Fibroblast of skin of left biceps (primary cell): ENCODE measurements at regions not wholly inside any gene's neighbourhood (a gene's known extent, or its start where the extent isn't known, plus 50 kb on each side); places are given as distances from the start of the nearest gene placed in this dataset.
"Not testable (repeated sequence)": the region's sequence is repeated elsewhere in the genome, so short reads cannot be mapped to it uniquely, and the experiment has no call there.

ENCODE experiments used
- DNase-seq, 2 experiments: peaks; one replicate each; pipeline ENCODE4 v3.0.0-alpha.2; 2013; ENCODE audit warnings: low read depth in 2 of 2

DNA sequence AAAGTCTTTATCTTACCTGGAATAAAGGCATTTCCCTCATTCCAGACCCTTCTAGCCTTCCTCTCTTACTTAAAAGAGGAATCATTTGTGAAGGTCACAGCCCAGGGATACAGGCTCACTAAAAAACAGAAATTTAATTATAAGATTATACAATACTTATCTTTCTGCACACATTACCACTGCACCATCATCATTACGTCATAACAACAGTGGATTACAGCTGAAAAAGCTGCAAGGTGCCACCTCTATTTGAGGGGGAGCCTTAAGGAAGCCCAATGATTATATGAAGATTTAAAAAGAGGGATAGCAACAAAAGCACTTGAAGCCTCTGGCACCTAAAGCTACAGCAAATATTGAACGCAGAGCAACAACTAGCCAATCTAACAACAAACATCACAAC is 452.9 kb upstream of the EYS start:
- DNase-seq: no peak

DNA sequence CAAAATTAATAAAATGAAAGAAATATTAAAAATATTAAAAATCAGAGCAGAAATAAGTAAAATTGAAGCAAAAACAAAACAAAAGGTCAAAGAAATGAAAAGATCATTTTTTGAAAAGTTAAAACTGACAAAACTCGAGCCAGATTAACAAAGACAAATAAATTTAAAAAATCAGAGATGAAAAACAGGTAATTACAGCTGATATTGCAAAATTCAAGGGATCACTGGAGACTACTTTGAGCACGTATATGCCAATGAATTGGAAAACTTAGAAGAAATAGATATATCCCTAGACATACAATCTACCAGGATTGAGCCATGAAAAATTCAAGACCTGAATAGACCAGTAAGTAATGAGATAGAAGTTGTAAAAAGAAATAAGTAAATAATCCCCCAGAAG is 446.2 kb upstream of the EYS start:
- DNase-seq: no peak

DNA sequence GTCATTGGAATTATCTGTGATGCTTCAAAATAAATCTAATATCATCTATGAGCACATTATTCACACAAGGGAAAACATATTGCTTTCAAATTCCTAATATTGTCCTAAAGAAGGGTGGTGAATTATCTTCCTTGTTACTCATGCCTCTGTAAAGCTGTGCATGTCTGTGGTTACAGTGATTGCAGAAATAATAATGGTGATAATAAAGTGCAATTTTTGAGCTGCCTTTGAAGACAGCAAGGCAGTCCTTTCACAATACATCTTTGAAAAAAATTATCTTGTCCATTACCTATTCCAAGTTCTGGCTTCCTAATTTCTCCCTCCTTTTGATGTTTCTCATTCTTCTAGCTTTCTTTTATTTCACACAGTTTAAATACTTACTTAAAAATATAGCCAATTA is 442.1 kb upstream of the EYS start:
- no peak for DNase-seq

DNA sequence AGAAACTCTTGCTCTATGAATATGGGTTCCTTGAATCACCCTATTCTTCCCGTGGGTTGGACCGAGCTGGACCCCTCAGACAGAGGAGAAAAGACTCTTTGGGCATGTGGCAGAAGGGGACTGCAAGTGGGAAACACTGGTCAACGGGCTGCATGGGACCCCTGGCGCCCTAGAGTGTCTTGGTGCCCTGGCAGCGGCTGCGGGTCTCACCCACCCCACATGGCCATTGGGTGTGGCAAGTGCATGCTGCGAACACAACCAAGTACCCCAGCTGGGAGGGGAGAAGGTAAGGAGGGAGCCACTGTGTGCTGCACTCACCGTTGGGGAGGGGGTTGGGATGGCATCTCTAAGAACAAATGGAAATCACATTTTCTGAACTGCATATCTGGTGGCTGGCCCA is 438.8 kb upstream of the EYS start:
- no peak for DNase-seq

DNA sequence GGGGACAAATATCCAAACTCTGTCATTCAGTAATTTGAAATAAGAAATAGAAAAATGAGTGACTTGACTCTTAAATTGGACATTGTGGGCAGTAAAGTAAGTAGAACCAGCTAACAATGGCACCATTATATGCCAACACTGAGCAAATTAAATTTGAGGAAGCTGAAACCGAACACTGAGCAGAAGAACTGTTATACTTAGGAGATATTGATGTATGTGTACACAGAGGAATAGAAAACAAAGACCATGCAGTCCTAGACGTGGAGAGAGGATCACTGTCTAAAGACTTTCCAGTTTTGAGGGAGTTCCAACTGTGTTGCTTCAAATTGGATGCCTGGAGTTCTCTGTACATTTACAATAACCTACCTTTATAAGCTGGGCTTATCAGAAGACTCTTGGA is 427.0 kb upstream of the EYS start:
- no peak for DNase-seq

DNA sequence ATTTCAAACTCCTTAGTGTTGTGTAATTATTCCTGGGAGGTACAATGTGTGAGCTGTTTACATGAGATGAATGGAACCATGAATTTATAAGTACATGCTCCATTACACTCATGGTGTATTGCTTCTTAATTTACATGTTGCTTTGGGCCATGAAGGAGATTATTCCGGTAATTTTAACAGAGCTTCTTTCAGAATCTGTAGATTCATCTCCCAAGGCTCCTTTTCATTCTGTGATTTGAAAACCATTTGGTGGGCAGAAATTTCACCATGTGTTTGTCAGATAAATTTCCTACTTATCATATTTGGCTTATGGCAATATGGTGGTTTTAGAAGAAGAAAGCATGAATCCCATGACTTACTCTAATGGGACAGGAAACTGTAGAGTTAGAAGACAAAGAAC is 421.6 kb upstream of the EYS start:
- DNase-seq: no peak

DNA sequence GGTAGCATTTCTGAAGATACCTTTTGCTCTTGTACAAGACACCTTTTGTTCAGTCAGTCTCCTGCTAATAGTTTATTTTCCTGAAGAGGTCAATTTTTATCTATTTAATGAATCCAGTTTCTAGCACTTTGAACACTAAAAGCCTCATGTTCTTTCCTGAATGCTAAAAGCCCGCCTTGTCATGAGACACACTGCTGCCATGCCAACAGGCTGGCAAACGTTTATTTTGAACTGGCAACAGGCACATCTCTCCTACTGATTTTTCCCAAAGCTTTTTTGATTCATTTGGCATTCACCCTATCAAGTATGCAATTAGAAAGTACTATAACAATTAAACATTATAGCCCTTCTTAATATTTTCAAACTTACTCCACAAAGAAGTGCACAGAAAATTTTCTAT is 421.2 kb upstream of the EYS start:
- DNase-seq: no peak

DNA sequence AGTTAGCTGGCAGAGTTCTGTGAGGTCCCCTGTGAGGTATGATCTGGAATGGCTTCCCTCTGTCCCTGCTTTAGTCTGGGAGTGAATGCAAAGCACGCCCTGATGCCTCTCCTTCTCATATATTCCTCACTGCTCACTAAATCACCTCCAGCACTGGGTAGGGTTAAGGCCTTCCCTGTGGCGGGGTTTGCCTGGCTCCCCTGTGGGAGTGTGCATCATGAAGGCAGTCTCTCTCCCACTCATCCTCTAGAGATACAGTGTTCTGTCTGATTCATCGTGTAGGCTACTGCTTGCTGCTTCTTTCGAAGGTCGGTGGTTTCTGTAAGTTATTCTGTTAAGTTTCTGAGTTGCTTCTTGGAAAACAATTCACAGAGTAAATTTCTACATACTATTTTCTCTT is 420.0 kb upstream of the EYS start:
- no peak for DNase-seq

DNA sequence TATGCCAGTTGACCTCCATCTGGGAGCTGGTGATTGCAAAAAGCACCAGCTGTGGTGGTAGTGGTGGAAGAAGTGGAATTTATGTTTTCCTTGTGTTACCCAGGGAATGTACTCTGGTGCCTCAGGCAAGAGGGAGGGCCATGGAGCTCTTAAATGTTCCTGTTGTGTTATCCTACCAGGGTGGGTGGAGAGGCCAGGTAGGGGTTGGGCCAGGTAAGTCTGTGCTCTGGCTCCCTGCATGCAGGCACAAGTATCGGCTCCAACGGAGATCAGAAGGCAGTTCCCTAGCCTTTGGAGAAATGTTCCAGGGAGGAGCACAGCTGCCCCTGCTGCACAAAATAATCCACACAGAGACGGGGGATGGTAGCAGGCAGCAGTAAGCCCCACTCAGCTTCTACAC is 419.3 kb upstream of the EYS start:
- no peak for DNase-seq

DNA sequence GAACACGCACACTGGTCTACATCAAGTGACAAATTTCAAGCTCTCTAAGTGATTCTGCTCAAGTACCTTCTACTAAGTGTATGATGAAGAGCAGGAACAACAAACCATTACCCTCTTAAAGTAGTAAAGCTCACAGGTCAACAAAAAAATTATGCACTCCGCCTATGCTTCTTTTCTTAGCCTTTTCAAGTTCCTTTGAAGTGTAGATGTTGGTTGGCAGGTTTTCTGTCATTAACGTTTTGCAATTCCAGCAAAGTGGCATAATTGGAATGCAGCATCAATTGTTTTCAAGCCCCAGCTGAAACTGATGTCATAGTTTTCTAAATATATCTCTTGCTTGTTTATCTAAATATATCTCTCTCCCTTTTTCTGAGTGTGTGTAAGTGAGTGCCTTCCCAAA is 396.9 kb upstream of the EYS start:
- no peak for DNase-seq

DNA sequence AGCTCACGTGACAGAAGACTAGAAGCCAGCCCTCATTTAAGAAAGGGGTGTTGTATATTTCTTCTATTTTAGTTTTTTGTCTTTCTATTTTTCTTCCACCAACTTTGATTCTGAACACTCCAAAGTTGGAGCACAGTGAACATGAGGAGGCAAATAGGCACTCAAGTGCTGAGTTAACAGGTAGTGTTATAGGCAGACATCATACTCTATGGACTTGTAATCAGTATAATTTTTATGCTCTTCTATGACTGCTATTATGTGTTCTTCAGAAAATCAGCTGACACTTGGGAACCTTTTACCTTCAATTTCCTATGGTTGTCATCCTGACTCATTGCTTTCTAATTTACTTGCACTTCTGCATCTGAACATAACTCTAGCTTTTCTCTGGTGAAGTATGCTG is 396.3 kb upstream of the EYS start:
- DNase-seq: no peak

DNA sequence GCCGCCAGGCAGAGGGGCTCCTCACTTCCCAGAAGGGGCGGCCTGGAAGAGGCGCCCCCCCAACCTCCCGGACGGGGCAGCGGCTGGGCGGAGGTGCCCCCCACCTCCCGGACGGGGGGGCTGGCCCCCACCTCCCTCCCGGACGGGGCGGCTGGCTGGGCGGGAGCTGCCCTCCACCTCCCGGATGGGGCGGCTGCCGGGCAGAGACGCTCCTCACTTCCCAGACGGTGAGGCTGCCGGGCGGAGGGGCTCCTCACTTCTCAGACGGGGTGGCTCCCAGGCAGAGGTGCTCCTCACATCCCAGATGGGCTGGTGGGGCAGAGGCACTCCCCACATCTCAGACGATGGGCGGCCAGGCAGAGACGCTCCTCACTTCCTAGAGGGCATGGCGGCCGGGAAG is 389.7 kb upstream of the EYS start:
- no peak for DNase-seq

DNA sequence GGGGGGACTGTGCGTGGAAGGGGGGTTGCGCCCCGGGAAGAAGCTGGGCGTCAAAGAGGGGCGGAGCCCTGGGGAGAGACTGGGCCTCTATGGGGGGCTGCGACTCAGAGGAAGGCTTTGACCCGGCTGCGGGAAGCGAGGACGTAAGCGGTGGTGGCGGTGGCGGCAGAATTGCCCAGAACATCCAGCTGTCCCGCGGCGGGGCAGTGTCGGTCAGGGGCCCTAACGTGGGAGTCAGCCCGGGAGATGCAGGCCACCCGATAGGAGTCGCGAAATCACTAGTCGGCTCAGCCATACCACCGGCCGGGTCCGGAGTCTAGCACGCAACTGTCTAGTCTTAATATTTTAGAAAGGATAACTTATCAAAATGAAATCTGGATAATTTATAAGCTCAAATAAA is 387.6 kb upstream of the EYS start:
- no peak for DNase-seq

DNA sequence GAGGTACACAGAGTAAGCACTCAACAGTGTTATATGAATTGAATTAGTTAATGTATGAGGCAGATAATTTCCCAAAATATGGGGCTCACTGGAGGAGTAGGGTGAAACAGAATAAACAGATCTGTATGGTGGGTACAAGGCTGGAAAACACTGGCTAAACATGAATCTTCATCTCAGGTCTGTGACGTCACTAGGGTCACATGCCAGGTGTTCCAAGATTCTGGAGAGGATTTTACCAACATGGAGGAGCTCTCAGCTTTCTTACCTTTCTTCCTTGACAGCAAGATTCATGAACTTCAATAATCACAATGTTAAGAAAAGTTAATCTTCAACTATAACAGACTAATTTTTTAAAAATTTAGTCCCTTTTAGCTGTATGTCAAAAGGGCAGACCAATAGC is 385.3 kb upstream of the EYS start:
- DNase-seq: not testable (repeated sequence)

DNA sequence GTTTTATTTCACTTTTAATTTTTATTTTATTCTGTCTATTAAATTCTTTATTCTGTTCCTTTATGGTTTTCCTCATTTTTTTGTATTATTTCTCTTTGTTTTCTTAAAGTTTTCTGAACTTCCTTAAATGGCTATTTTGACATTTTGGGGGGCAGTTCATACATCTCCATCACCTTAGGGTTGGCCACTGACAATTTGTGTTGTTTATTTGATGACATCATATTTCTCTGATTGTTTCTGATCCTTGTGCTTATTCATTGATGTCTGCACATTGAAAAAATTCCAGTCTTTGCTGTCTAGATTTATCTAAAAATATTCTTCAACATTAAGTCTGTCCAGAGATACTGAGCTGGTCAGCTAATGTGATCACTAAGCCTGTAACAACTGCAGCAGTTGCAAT is 379.5 kb upstream of the EYS start:
- no peak for DNase-seq

DNA sequence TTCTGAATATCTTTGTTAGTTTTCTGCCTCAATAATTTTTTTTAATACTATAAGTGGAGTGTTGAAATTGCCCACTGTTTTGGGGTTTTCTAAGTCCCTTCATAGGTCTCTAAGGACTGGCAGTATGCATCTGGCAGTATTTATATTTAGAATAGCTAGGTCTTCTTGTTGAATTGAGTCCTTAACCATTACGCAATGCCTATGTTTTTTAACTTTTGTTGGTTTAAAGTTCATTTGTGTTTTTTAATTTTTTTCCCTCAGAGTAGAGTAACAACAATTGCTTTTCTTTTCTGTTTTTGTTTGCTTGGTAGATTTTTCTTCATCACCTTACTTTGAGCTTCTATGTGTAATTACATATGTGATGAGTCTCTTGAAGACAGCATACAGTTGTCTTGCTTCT is 375.9 kb upstream of the EYS start:
- DNase-seq: no peak

DNA sequence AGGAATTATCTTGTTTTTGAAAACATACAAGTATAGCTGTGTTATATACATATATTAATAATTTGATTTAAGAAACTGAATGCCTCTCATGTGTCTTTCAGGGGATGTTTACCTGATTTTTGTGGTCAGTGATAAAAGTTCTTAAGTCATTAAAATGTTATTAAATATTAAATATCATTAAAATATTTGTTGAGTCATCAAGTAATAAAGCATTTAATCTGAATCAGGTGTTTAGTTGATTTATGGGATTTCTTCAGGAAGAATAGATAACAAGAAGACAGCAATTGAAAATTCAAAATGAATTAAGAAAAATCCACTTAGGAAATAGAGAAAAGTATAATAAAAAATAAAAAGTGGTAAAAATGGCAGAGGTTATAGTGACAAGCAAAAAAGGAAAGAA is 361.9 kb upstream of the EYS start:
- no peak for DNase-seq

DNA sequence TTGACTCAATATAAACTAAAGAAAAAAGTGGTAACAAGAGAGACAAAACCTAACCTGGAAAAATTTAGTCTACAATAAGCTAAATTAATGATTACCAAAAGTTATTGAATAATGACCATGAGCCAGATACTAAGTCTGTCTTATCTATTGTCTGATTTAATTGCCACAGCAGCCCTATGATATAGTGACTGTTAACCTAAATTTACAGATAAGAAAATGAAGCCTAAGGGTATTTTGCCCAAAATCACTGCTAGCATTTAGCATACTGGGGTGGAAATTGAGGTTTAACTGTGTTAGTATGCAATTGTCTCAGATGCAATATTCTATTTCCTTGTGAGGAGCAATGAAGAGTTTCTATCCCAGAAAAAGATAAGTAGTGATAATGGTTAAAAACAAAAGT is 361.0 kb upstream of the EYS start:
- DNase-seq: no peak

DNA sequence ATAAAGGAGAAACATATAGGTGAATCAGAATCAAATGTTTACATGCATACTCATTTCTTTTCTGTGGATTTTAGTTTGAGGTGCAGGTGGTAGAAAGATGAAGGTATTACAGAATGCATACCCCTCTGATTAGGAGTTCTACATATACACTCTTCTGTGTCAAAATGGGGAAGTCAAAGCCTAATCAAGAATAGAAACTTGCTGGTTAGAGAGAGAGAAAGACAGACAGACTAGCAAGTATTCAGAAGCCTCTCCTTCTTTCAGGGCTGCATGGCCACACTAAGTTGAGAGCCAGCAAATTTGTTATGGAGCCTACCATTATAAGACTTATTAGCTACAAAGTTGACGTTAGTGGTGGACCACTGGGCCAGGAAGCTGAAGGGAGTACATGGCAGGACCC is 358.3 kb upstream of the EYS start:
- DNase-seq: no peak

DNA sequence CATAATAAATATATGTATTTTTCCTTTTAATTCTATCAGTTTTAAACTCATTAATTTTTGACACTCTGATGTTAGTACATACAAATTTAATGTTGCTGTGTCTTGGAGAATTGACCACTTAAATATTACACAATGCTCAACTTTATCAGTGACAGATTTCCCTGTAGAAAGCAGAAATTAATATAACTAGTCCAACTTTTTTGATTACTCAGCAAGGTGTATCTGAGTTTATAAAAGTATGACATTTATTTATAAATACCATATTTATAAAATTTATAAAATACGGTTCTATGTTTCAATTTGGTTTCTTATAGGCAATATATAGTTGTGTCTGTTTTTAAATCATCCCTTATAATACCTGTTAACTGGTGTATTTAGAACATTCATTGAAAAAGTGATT is 350.0 kb upstream of the EYS start:
- DNase-seq: no peak

DNA sequence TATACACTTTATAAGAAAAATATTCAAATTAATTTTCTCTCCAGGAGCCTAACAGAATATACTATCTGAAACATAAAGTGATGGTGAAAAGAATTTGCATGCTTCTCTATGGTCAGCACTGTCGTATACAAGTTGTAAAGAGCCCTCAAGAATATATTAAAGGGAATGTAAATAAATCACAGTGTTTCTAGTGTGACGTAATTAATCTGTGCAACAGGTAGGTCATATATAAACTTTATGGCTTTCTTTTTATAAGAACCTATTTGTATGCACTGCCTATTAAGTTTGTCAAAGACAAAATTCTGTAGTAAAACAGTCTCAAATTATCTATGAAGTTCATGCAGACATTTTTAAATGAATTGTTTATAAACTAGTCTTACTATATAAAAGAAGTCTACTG is 347.9 kb upstream of the EYS start:
- DNase-seq: no peak

DNA sequence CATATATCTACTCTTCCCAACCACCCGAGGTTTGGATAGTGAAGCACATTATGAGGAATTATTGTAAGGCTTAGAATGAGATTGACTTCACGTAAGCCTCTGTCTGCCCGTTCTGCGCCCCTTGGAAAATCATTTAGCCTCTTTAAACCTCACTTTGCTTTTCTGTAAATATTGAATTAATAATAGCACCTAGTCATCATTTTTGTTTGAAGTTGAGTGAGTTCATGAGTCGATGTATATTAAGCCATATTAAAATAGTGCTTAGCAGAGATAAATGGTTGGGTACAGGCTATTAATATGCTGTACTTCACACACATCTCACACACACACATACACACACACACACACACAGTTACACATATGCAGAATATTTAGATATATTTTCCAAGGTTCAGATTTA is 344.8 kb upstream of the EYS start:
- no peak for DNase-seq

DNA sequence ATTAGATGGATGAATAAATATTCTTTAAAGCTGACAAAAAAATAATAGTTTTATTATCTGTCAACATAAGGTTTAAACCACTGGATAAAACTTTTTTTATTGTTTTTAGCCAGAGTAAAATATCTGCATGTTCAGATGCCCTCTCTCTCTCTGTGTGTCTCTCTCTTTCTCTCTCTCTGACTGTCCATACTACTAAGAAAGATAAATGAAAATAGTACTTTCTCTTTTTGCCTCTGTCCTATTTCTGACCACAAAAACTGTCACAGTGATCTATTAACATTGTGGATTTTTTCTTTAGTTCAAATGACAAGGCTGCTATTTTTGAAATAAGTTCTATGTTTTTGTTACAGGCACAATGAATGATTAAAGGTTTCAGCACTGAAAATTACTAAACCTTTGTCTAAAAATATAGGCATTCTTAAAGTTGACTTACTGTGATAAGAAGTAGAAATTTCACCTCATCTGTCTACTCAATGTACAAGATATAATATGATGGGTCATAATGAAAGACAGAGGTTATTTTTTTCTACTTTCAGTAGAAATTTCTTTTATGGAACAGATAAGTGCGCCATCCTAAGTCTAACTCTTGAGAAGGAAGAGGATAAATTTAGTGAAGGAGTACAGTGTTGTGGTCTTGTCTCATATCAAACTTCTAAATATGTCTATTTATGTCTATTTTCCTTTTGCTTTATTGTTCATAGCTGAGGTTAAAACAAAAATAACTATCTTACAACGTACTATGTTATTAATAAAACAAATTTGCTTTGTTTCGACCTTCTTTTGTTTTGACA is 341.9 kb upstream of the EYS start:
- no peak for DNase-seq

DNA sequence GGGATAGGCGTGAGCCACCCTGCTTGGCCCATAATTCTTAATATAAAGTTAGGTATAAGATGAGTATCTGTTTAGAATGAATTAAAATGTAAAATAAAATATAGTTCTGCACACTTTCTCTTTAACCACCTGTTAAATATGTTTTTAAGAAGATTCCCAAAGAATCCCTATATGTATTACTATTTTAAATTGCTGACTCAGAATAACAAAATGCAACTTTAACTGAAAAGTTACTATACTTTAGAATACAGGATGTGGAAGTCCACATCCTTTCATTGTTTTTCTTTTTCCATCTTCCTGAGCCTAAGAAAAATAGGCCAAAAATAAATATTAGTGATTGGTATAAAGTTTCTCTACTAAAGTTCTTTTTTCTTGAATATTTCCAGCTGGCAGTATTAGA is 325.6 kb upstream of the EYS start:
- no peak for DNase-seq
